ENCODE measurements at regions not wholly inside any gene's neighbourhood (a gene's known extent, or its start where the extent isn't known, plus 50 kb on each side); places are given as distances from the start of the nearest gene placed in this dataset.

DNA sequence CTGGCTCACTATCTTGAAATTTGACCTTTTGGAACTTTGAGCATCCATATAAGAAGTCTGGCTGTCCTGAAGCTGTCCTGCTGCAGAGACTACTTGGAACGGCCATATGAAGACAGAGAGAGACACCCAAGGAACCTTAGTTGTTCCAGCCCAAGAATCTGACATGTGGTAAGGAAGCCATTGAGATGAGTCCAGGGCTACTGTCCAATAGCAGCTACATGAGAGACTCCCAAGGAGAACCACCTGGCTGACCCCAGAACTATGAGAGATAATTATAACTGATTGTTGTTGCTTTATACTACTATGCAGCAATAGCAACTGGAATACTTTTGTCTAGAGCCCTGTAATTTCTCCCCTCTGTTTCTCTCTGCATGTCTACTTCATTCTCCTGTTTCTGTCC is 234.3 kb upstream of the TANK start:
- no peak for DNase-seq

DNA sequence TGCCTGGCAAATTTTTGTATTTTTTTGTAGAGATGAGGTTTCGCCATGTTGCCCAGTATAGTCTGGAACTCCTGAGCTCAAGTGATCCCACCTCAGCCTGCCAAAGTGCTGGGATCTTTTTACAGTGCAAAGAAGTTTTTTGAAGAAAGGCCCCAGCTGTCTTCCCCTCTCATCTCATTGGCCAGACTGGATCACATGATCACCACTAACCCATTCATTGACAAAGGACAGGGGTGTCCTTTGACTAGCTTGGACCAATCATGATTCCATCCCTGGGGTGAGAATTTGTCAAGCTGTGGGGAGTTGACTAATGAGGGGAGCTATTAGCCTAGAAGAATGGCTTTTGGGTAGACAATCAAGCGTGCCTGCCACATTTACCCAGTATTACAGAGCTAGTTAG is 232.9 kb upstream of the TANK start:
- no peak for DNase-seq

- no peak for DNase-seq
Observed at GRCh38 chr2:160928854-160929301, 231.3 kb upstream of the TANK start.

GRCh38 chr2:160931531-160931930 is 228.7 kb upstream of the TANK start:
- no peak for DNase-seq

GRCh38 chr2:160932960-160933359 is 227.3 kb upstream of the TANK start:
- DNase-seq: no peak

GRCh38 chr2:160934263-160934662 is 226.0 kb upstream of the TANK start:
- DNase-seq: no peak

- no peak for DNase-seq
Observed at GRCh38 chr2:160934991-160935390, 225.2 kb upstream of the TANK start.

GRCh38 chr2:160936044-160936806 is 224.0 kb upstream of the TANK start:
- no peak for DNase-seq

- DNase-seq: no peak
Observed at GRCh38 chr2:160940271-160940670, 220.0 kb upstream of the TANK start.

- peak; percentile 38 for DNase-seq
Observed at GRCh38 chr2:160940699-160941098, 219.5 kb upstream of the TANK start.

DNA sequence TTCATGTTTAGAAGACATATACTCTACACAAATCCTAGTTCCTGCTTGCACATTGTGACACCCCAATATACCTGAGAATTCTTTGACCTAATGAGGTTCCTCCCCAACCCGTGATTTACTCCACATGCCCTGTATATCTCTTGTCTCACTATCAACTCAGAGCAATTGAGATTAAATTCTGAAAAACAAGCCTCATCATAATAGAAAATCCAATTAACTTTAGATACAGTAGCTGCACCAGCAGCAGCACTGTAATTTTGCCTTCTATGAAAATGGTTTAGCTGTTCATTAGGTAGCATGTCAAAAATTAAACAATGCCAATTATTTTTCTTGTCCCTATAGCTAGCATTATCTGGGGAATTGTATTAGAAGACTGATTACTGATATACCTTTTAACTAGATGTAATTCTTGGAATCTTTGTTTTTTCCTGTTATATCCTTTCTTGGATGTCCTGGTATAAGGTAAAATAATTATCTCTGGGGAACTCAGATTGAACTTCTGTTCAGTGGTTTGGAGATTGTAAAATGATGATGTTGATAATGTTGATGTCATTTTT is 218.9 kb upstream of the TANK start:
- no peak for DNase-seq

GRCh38 chr2:160942476-160943142 is 217.6 kb upstream of the TANK start:
- no peak for DNase-seq

DNA sequence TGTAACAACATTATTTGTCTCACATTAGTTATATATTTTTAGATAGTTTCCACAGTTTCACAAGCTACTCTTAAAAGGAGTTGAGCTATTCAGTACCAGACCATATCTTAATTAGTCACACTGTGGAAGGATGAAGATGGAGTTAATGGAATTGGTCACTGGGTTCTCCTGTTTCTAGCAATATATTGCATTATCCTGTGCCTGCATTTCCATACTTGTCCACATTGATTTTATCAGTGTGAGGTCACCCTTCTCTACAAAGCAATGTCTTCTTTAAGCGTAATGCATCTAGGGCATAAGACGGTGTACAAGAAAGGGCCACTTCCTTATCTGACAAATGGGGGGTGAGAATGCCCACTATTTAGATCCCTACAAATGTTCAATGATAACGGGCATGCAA is 216.8 kb upstream of the TANK start:
- no peak for DNase-seq

GRCh38 chr2:160952464-160953254 is 207.6 kb upstream of the TANK start:
- no peak for DNase-seq

DNA sequence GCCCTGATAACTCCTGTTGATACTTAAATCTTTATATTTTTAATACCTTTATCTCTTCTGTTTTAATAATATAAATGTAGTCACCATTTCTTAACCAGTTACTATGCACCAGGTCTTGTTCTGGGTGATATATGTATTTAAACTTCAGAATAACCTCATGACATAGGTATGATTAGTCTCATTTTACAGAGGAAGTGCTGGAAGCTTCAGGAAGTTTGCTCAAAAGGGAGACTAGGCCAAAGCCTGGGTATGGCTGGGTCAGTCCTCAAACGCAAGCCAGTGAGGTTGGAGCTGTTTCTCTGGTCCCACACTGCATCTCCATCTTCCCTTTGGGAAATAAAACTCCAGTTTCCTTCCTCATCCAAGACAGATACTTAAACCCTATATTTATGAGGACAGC is 204.7 kb upstream of the TANK start:
- no peak for DNase-seq

- no peak for DNase-seq
Observed at GRCh38 chr2:160956243-160956802, 203.9 kb upstream of the TANK start.

GRCh38 chr2:160963957-160964356 is 196.3 kb upstream of the TANK start:
- DNase-seq: no peak

DNA sequence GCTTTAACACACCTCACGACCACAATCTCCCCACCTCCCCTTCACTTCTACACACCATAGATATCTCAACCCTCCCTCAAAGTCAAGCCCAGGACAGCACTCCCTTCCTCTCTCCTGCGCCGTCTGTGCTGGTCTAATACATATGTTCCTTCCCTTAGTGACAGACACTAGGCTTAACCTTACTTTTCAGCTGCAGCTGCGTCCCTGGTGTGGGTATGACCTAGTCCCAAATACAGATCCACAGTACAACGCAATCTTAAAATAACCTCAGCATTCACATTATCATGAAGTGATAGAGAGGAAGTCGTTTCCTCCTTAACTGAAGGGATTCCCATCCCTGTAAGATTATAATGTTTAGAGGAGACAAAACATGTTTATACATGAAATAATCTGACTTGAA is 192.7 kb upstream of the TANK start:
- no peak for DNase-seq

DNA sequence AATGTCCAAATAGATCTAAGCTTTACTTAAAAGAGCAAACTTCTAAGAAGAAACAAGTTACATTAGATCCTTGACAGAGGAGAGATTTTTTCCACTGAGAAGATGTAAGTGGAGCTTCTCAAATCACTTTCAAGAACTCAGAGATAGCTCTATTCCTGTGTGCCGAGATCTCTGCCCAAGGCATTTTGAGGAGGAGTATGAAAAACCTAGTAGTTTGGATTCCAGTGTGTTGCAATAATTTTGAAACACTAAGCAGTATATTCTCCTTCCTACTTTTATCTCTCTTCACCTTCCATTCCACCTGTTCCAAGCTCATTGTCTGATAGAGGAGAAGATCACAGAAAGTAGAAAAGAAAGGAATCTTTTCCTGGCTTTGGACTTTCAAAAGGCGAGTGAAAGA is 192.0 kb upstream of the TANK start:
- DNase-seq: no peak

GRCh38 chr2:160970052-160970965 is 189.9 kb upstream of the TANK start:
- peak; percentile 33 for DNase-seq

GRCh38 chr2:160973991-160974390 is 186.2 kb upstream of the TANK start:
- no peak for DNase-seq

GRCh38 chr2:160974803-160975202 is 185.4 kb upstream of the TANK start:
- DNase-seq: no peak
